ENCODE measurements at regions not wholly inside any gene's neighbourhood (a gene's known extent, or its start where the extent isn't known, plus 50 kb on each side); places are given as distances from the start of the nearest gene placed in this dataset.

GRCh38 chr14:83734431-83734830 is 1795.5 kb upstream of the FLRT2 start:
- TF ChIP-seq POLR2A (IDR thresholded peaks at IDR 0.05), result no peak
- TF ChIP-seq CTCF (IDR thresholded peaks at IDR 0.05), result no peak
